Mesendoderm (in vitro differentiated cells): ENCODE measurements at regions not wholly inside any gene's neighbourhood (a gene's known extent, or its start where the extent isn't known, plus 50 kb on each side); places are given as distances from the start of the nearest gene placed in this dataset.

Source experiments
- DNase-seq: peaks from one replicate; pipeline ENCODE4 v3.0.0; 2013
- H2AK5ac ChIP-seq: 2 replicates; pipeline ENCODE4 v1.6.1; 2013; ENCODE audit warnings: low read length, inconsistent platforms
- H2BK120ac ChIP-seq: 2 replicates; pipeline ENCODE4 v1.6.1; 2013; ENCODE audit warnings: low read depth, mild to moderate bottlenecking, low read length, moderate library complexity, mixed read lengths
- H2BK15ac ChIP-seq: replicated peaks from 2 replicates; pipeline ENCODE4 v1.6.1; 2013; ENCODE audit warnings: low read depth, mild to moderate bottlenecking, moderate library complexity
- H2BK5ac ChIP-seq: 2 replicates; pipeline ENCODE4 v1.6.1; 2013; ENCODE audit warnings: low read length, inconsistent platforms
- H3K18ac ChIP-seq: 2 replicates; pipeline ENCODE4 v1.6.1; 2013; ENCODE audit warnings: mild to moderate bottlenecking, low read length, mixed read lengths
- H3K23ac ChIP-seq: one replicate; pipeline ENCODE4 v1.6.1; 2013; ENCODE audit warnings: low read length
- H3K27ac ChIP-seq: 2 replicates; pipeline ENCODE4 v1.5.1; 2013; ENCODE audit warnings: low read depth, mild to moderate bottlenecking, inconsistent platforms, low read length, moderate library complexity
- H3K27me3 ChIP-seq: 2 replicates; pipeline ENCODE4 v1.6.1; 2013; ENCODE audit warnings: low read length, control low read depth, mild to moderate bottlenecking, inconsistent platforms; ENCODE audit not compliant: insufficient read depth, poor library complexity
- H3K36me3 ChIP-seq: 2 replicates; pipeline ENCODE4 v1.6.1; 2013; ENCODE audit warnings: low read length, inconsistent platforms; ENCODE audit not compliant: control insufficient read depth, insufficient read depth
- H3K4ac ChIP-seq: one replicate; pipeline ENCODE4 v1.6.1; 2013; ENCODE audit warnings: low read depth, mild to moderate bottlenecking, low read length, moderate library complexity
- H3K4me1 ChIP-seq: 2 replicates; pipeline ENCODE4 v1.6.1; 2013; ENCODE audit warnings: low read depth, low read length, inconsistent platforms; ENCODE audit not compliant: control insufficient read depth
- H3K4me2 ChIP-seq: 2 replicates; pipeline ENCODE4 v1.6.1; 2013; ENCODE audit warnings: low read length
- H3K4me3 ChIP-seq: 2 replicates; pipeline ENCODE4 v1.5.1; 2013; ENCODE audit warnings: mild to moderate bottlenecking, low read length
- H3K56ac ChIP-seq: one replicate; pipeline ENCODE4 v1.6.1; 2013; ENCODE audit warnings: low read length
- H3K79me1 ChIP-seq: 2 replicates; pipeline ENCODE4 v1.6.1; 2013; ENCODE audit warnings: low read length, inconsistent platforms
- H3K79me2 ChIP-seq: 2 replicates; pipeline ENCODE4 v1.6.1; 2013; ENCODE audit warnings: mild to moderate bottlenecking, low read length; ENCODE audit not compliant: control insufficient read depth, insufficient read depth
- H3K9ac ChIP-seq: 2 replicates; pipeline ENCODE4 v1.6.1; 2013; ENCODE audit warnings: low read length, inconsistent platforms
- H4K5ac ChIP-seq: one replicate; pipeline ENCODE4 v1.6.1; 2013; ENCODE audit warnings: low read length
- H4K8ac ChIP-seq: one replicate; pipeline ENCODE4 v1.6.1; 2013; ENCODE audit warnings: low read depth, mild to moderate bottlenecking, control low read depth, low read length, moderate library complexity
- WGBS: extraction: QIAGEN DNeasy Blood & Tissue Kit; methylation state at CpG from one replicate; pipeline ENCODE4 v1.1.7; 2013; ENCODE audit warnings: low lambda C conversion rate, missing lambda C conversion rate; ENCODE audit not compliant: insufficient coverage; ENCODE audit errors: extremely low coverage; 5-methylcytosine and 5-hydroxymethylcytosine counted together

DNA sequence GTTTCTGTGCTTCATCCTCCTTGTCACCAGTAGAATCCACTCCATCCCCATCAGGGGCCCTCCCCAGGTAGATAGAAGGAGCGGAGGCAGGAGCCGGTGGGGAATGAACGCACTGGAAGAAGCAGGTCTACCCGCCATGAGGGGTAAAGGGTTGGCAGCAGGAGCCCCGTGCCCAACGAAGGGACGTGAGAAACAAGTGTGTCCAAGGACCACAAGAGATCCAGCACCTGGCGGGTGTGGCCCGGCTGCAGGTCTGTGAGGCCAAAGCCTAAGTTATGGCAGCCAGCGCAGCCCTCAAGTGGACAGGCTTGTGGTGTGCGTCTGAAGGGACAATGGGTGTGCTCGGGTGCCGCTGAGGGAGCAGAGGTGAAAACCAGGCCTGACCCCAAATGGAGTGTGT lies 94.3 kb downstream of the IRX2 start:
- no peaks in the 10 kb centered on the region for H3K27me3 ChIP-seq
- no peak overlapping the region for H2BK5ac ChIP-seq
- no peak overlapping the region for H3K56ac ChIP-seq
- no peak for DNase-seq
- WGBS = no CpG with 5 or more reads among the region's 13 CpGs
- no peak overlapping the region for H3K4me3 ChIP-seq
- H2BK15ac ChIP-seq = no peak overlapping the region
- no peak overlapping the region for H4K8ac ChIP-seq
- H3K79me1 ChIP-seq = no peaks in the 10 kb centered on the region
- H2AK5ac ChIP-seq = no peak overlapping the region
- no peak overlapping the region for H2BK120ac ChIP-seq
- no peak overlapping the region for H3K23ac ChIP-seq
- no peak overlapping the region for H3K9ac ChIP-seq
- H3K27ac ChIP-seq = no peak overlapping the region
- H3K4me2 ChIP-seq = no peak overlapping the region
- no peaks in the 10 kb centered on the region for H3K36me3 ChIP-seq
- H3K4ac ChIP-seq = no peak overlapping the region
- H3K18ac ChIP-seq = no peak overlapping the region
- H3K4me1 ChIP-seq = no peaks in the 10 kb centered on the region
- H4K5ac ChIP-seq = no peak overlapping the region
- H3K79me2 ChIP-seq = no peaks in the 10 kb centered on the region

GRCh38 chr5:2656206-2656605 lies 95.3 kb downstream of the IRX2 start:
- Histone ChIP-seq H4K5ac (no peak overlapping the region), H2BK15ac (no peak overlapping the region), H2AK5ac (no peak overlapping the region), H2BK120ac (no peak overlapping the region), H3K27ac (no peak overlapping the region), H3K27me3 (no peaks in the 10 kb centered on the region), H3K18ac (no peak overlapping the region), H3K36me3 (no peaks in the 10 kb centered on the region), H3K4me2 (no peak overlapping the region), H3K79me2 (no peaks in the 10 kb centered on the region), H3K9ac (no peak overlapping the region), H3K23ac (no peak overlapping the region), H3K4me1 (no peaks in the 10 kb centered on the region), H3K56ac (no peak overlapping the region), H3K4me3 (no peak overlapping the region), H2BK5ac (no peak overlapping the region), H4K8ac (no peak overlapping the region), H3K4ac (no peak overlapping the region), H3K79me1 (no peaks in the 10 kb centered on the region)
- WGBS = no CpG with 5 or more reads among the region's 11 CpGs
- DNase-seq = peak; percentile 37

DNA sequence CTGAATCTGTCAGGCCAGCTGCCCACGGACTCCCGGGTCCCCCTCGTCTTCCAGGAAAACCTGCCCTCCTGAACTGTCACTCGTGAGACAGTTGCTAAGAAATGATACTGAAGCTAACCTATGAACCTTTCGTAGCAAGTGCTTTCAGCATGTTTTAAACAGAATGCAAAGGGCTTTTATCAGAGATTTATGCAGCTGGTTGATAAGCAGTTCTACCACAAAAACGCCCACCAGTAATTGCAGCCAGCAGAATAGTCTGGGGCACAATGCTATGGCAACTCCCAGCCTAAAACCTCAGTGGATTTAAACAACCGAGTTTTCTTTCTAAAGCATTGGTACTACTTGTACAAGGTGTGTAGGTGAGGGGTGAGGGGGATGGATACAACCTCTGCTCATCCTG lies 97.5 kb downstream of the IRX2 start:
- H2AK5ac ChIP-seq = no peak overlapping the region
- WGBS = no CpG with 5 or more reads among the region's 7 CpGs
- no peak overlapping the region for H2BK15ac ChIP-seq
- H3K9ac ChIP-seq = no peak overlapping the region
- H3K18ac ChIP-seq = no peak overlapping the region
- H3K56ac ChIP-seq = no peak overlapping the region
- H2BK120ac ChIP-seq = no peak overlapping the region
- no peak overlapping the region for H3K4me2 ChIP-seq
- no peaks in the 10 kb centered on the region for H3K27me3 ChIP-seq
- no peaks in the 10 kb centered on the region for H3K79me2 ChIP-seq
- no peak overlapping the region for H4K5ac ChIP-seq
- DNase-seq = no peak
- H3K4me3 ChIP-seq = no peak overlapping the region
- H3K36me3 ChIP-seq = no peaks in the 10 kb centered on the region
- H3K79me1 ChIP-seq = no peaks in the 10 kb centered on the region
- no peak overlapping the region for H3K4ac ChIP-seq
- H3K4me1 ChIP-seq = no peaks in the 10 kb centered on the region
- no peak overlapping the region for H4K8ac ChIP-seq
- H3K23ac ChIP-seq = no peak overlapping the region
- no peak overlapping the region for H2BK5ac ChIP-seq
- H3K27ac ChIP-seq = no peak overlapping the region

- no CpG with 5 or more reads among the region's 4 CpGs for WGBS
Measured at GRCh38 chr5:2651116-2651515, 100.4 kb downstream of the IRX2 start.

GRCh38 chr5:2642684-2643345 lies 108.7 kb downstream of the IRX2 start:
- no CpG with 5 or more reads among the region's 27 CpGs for WGBS

More at GRCh38 chr5:2651116-2651515, 100.4 kb downstream of the IRX2 start:
- Histone ChIP-seq H4K5ac (no peak overlapping the region), H3K36me3 (no peaks in the 10 kb centered on the region), H3K27ac (no peak overlapping the region), H3K23ac (no peak overlapping the region), H3K4me1 (no peaks in the 10 kb centered on the region), H2AK5ac (no peak overlapping the region), H3K56ac (no peak overlapping the region), H2BK5ac (no peak overlapping the region), H4K8ac (no peak overlapping the region), H3K79me2 (no peaks in the 10 kb centered on the region), H3K4ac (no peak overlapping the region), H2BK15ac (no peak overlapping the region), H3K18ac (no peak overlapping the region), H3K4me2 (no peak overlapping the region), H3K9ac (no peak overlapping the region), H3K4me3 (no peak overlapping the region), H2BK120ac (no peak overlapping the region), H3K27me3 (no peaks in the 10 kb centered on the region), H3K79me1 (no peaks in the 10 kb centered on the region)
- no peak for DNase-seq

DNA sequence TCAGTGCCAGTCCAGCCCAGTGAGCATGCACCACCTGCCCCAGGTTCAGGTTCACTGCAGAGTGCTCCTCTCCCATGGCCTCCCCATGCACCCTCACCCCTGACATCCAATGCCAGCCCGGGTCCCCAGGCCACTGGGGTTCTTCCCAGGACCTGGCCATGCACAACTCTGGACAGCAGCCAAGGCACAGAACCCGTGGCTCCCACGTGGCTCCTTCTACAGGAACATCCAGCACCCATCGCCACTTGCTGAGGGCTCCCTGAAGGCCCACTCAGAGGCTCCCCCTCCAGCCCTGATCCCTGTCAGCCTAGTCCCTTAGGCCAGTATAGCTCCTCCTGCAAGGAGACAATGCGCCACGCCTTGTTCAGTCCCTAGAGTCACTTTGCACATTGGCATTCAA lies 110.8 kb downstream of the IRX2 start:
- Histone ChIP-seq H3K4ac (no peak overlapping the region), H2BK120ac (no peak overlapping the region), H2AK5ac (no peak overlapping the region), H3K56ac (no peak overlapping the region), H3K18ac (no peak overlapping the region), H3K9ac (no peak overlapping the region), H3K4me1 (no peaks in the 10 kb centered on the region), H3K27ac (no peak overlapping the region), H3K79me1 (no peaks in the 10 kb centered on the region), H2BK5ac (no peak overlapping the region), H2BK15ac (no peak overlapping the region), H3K36me3 (no peaks in the 10 kb centered on the region), H3K27me3 (no peaks in the 10 kb centered on the region), H4K8ac (no peak overlapping the region), H3K23ac (no peak overlapping the region), H3K4me3 (no peak overlapping the region), H4K5ac (no peak overlapping the region), H3K79me2 (no peaks in the 10 kb centered on the region), H3K4me2 (no peak overlapping the region)
- no peak for DNase-seq
- no CpG with 5 or more reads among the region's 6 CpGs for WGBS

More at GRCh38 chr5:2642684-2643345, 108.7 kb downstream of the IRX2 start:
- Histone ChIP-seq H3K79me2 (no peaks in the 10 kb centered on the region), H3K27ac (no peak overlapping the region), H4K8ac (no peak overlapping the region), H2BK15ac (no peak overlapping the region), H3K56ac (no peak overlapping the region), H2BK5ac (no peak overlapping the region), H2BK120ac (no peak overlapping the region), H3K4me1 (no peaks in the 10 kb centered on the region), H3K9ac (no peak overlapping the region), H3K4ac (no peak overlapping the region), H3K79me1 (no peaks in the 10 kb centered on the region), H3K4me3 (no peak overlapping the region), H3K4me2 (no peak overlapping the region), H3K18ac (no peak overlapping the region), H2AK5ac (no peak overlapping the region), H4K5ac (no peak overlapping the region), H3K27me3 (no peaks in the 10 kb centered on the region), H3K36me3 (no peaks in the 10 kb centered on the region), H3K23ac (no peak overlapping the region)
- no peak for DNase-seq
